ENCODE measurements at regions not wholly inside any gene's neighbourhood (a gene's known extent, or its start where the extent isn't known, plus 50 kb on each side); places are given as distances from the start of the nearest gene placed in this dataset.

- H3K36me3 ChIP-seq (ENCODE audit: control insufficient read depth in 2 of 2, extremely low read depth in 1 of 2, insufficient read depth in 1 of 2, low read length in 1 of 2) = no peaks in the 10 kb centered on the region
- POLR2A ChIA-PET = no interaction called here
- ATAC-seq (replicated peaks in 1 of 4) (no peak), DNase-seq (no peak)
- CTCF ChIA-PET = no interaction called here
- Mint-ChIP-seq H3K4me1 (no peaks in the 10 kb centered on the region), H3K27me3 (peaks cover 15 to 21% of the 10 kb centered on the region in 2 donors), H3K36me3 (no peaks in the 10 kb centered on the region), H3K9me3 (no peaks in the 10 kb centered on the region), H3K4me3 (no peak overlapping the region), H3K27ac (no peak overlapping the region)
- H3K4me1 ChIP-seq (ENCODE audit: control insufficient read depth in 1 of 2, extremely low read depth in 1 of 2, insufficient read depth in 2 of 2, low read length in 2 of 2) = no peaks in the 10 kb centered on the region
- 92% methylated on average over 6 of the region's 10 CpGs for WGBS (ENCODE audit: insufficient coverage)
- no peaks in the 10 kb centered on the region for H3K9me3 ChIP-seq
- H3K27ac ChIP-seq (ENCODE audit: low read length) = no peak overlapping the region
- H3K27me3 ChIP-seq (replicated peaks in 1 of 2; ENCODE audit: control insufficient read depth in 2 of 2, extremely low read depth in 1 of 2, insufficient read depth in 2 of 2, low read length in 1 of 2) = peaks cover 0 to 10% of the 10 kb centered on the region in 2 experiments
- H3K4me3 ChIP-seq (ENCODE audit: control insufficient read depth in 1 of 2, extremely low read depth in 1 of 2, low read length in 1 of 2) = no peak overlapping the region
Measured at GRCh38 chr9:88782931-88783710, 208.1 kb upstream of the S1PR3 start.

- no peak for DNase-seq
- Mint-ChIP-seq H3K4me1 (no peaks in the 10 kb centered on the region), H3K27me3 (peaks cover 20 to 25% of the 10 kb centered on the region in 2 donors), H3K27ac (no peak overlapping the region), H3K9me3 (no peaks in the 10 kb centered on the region), H3K36me3 (no peaks in the 10 kb centered on the region), H3K4me3 (no peak overlapping the region)
- H3K9me3 ChIP-seq = no peaks in the 10 kb centered on the region
- H3K27me3 ChIP-seq (replicated peaks in 1 of 2; ENCODE audit: control insufficient read depth in 2 of 2, extremely low read depth in 1 of 2, insufficient read depth in 2 of 2, low read length in 1 of 2) = peaks cover 0 to 10% of the 10 kb centered on the region in 2 experiments
- WGBS (ENCODE audit: insufficient coverage) = 57% methylated on average over 1 of the region's 4 CpGs
- no peaks in the 10 kb centered on the region for H3K4me1 ChIP-seq (ENCODE audit: control insufficient read depth in 1 of 2, extremely low read depth in 1 of 2, insufficient read depth in 2 of 2, low read length in 2 of 2)
- ATAC-seq (replicated peaks in 1 of 4) = no peak
- H3K36me3 ChIP-seq (ENCODE audit: control insufficient read depth in 2 of 2, extremely low read depth in 1 of 2, insufficient read depth in 1 of 2, low read length in 1 of 2) = no peaks in the 10 kb centered on the region
- no peak overlapping the region for H3K27ac ChIP-seq (ENCODE audit: low read length)
- H3K4me3 ChIP-seq (ENCODE audit: control insufficient read depth in 1 of 2, extremely low read depth in 1 of 2, low read length in 1 of 2) = no peak overlapping the region
- ChIA-PET POLR2A (no interaction called here), CTCF (no interaction called here)
Measured at GRCh38 chr9:88783711-88784083, 207.6 kb upstream of the S1PR3 start.

- Histone ChIP-seq H3K27me3 (replicated peaks in 1 of 2; ENCODE audit: control insufficient read depth in 2 of 2, extremely low read depth in 1 of 2, insufficient read depth in 2 of 2, low read length in 1 of 2) (peaks cover 0 to 10% of the 10 kb centered on the region in 2 experiments), H3K4me1 (ENCODE audit: control insufficient read depth in 1 of 2, extremely low read depth in 1 of 2, insufficient read depth in 2 of 2, low read length in 2 of 2) (no peaks in the 10 kb centered on the region), H3K4me3 (ENCODE audit: control insufficient read depth in 1 of 2, extremely low read depth in 1 of 2, low read length in 1 of 2) (no peak overlapping the region), H3K36me3 (ENCODE audit: control insufficient read depth in 2 of 2, extremely low read depth in 1 of 2, insufficient read depth in 1 of 2, low read length in 1 of 2) (no peaks in the 10 kb centered on the region), H3K9me3 (no peaks in the 10 kb centered on the region), H3K27ac (ENCODE audit: low read length) (no peak overlapping the region)
- no peak overlapping the region for H3K27ac Mint-ChIP-seq
- no peaks in the 10 kb centered on the region for H3K9me3 Mint-ChIP-seq
- no peaks in the 10 kb centered on the region for H3K36me3 Mint-ChIP-seq
- ChIA-PET POLR2A (no interaction called here), CTCF (no interaction called here)
- WGBS (ENCODE audit: insufficient coverage) = 92% methylated on average over 2 of the region's 3 CpGs
- H3K4me3 Mint-ChIP-seq = no peak overlapping the region
- no peak for ATAC-seq (replicated peaks in 1 of 4)
- H3K4me1 Mint-ChIP-seq = no peaks in the 10 kb centered on the region
- H3K27me3 Mint-ChIP-seq = peaks cover 24 to 25% of the 10 kb centered on the region in 2 donors
- DNase-seq = no peak
Measured at GRCh38 chr9:88784960-88785359, 206.3 kb upstream of the S1PR3 start.

- H3K27ac ChIP-seq (ENCODE audit: low read length) = no peak overlapping the region
- ChIA-PET POLR2A (no interaction called here), CTCF (no interaction called here)
- 87% methylated on average over 9 of the region's 12 CpGs for WGBS (ENCODE audit: insufficient coverage)
- Mint-ChIP-seq H3K9me3 (no peaks in the 10 kb centered on the region), H3K27me3 (peaks cover 24 to 25% of the 10 kb centered on the region in 2 donors), H3K4me3 (no peak overlapping the region), H3K27ac (no peak overlapping the region), H3K36me3 (no peaks in the 10 kb centered on the region), H3K4me1 (peaks cover 0 to 4% (median 0%) of the 10 kb centered on the region in 3 donors)
- H3K4me3 ChIP-seq (ENCODE audit: control insufficient read depth in 1 of 2, extremely low read depth in 1 of 2, low read length in 1 of 2) = no peak overlapping the region
- DNase-seq = no peak
- H3K36me3 ChIP-seq (ENCODE audit: control insufficient read depth in 2 of 2, extremely low read depth in 1 of 2, insufficient read depth in 1 of 2, low read length in 1 of 2) = no peaks in the 10 kb centered on the region
- no peak for ATAC-seq (replicated peaks in 1 of 4)
- H3K9me3 ChIP-seq = no peaks in the 10 kb centered on the region
- no peaks in the 10 kb centered on the region for H3K4me1 ChIP-seq (ENCODE audit: control insufficient read depth in 1 of 2, extremely low read depth in 1 of 2, insufficient read depth in 2 of 2, low read length in 2 of 2)
- peaks cover 0 to 10% of the 10 kb centered on the region in 2 experiments for H3K27me3 ChIP-seq (replicated peaks in 1 of 2; ENCODE audit: control insufficient read depth in 2 of 2, extremely low read depth in 1 of 2, insufficient read depth in 2 of 2, low read length in 1 of 2)
Measured at GRCh38 chr9:88786291-88787079, 204.8 kb upstream of the S1PR3 start.

- ChIA-PET POLR2A (no interaction called here), CTCF (no interaction called here)
- Histone ChIP-seq H3K27ac (ENCODE audit: low read length) (no peak overlapping the region), H3K4me1 (ENCODE audit: control insufficient read depth in 1 of 2, extremely low read depth in 1 of 2, insufficient read depth in 2 of 2, low read length in 2 of 2) (peaks cover 0 to 2% of the 10 kb centered on the region in 2 experiments), H3K36me3 (ENCODE audit: control insufficient read depth in 2 of 2, extremely low read depth in 1 of 2, insufficient read depth in 1 of 2, low read length in 1 of 2) (no peaks in the 10 kb centered on the region), H3K27me3 (replicated peaks in 1 of 2; ENCODE audit: control insufficient read depth in 2 of 2, extremely low read depth in 1 of 2, insufficient read depth in 2 of 2, low read length in 1 of 2) (peaks cover 0 to 3% of the 10 kb centered on the region in 2 experiments), H3K4me3 (ENCODE audit: control insufficient read depth in 1 of 2, extremely low read depth in 1 of 2, low read length in 1 of 2) (no peak overlapping the region), H3K9me3 (no peaks in the 10 kb centered on the region)
- DNase-seq = no peak
- H3K36me3 Mint-ChIP-seq = no peaks in the 10 kb centered on the region
- H3K4me3 Mint-ChIP-seq = no peak overlapping the region
- no peak overlapping the region for H3K27ac Mint-ChIP-seq
- H3K4me1 Mint-ChIP-seq = peaks cover 0 to 6% (median 4%) of the 10 kb centered on the region in 3 donors
- H3K9me3 Mint-ChIP-seq = no peaks in the 10 kb centered on the region
- ATAC-seq (replicated peaks in 1 of 4) = no peak
- 100% methylated on average over 2 of the region's 3 CpGs for WGBS (ENCODE audit: insufficient coverage)
- H3K27me3 Mint-ChIP-seq = peaks cover 14 to 20% of the 10 kb centered on the region in 2 donors
Measured at GRCh38 chr9:88789785-88790184, 201.5 kb upstream of the S1PR3 start.

- peaks cover 0 to 2% of the 10 kb centered on the region in 2 experiments for H3K4me1 ChIP-seq (ENCODE audit: control insufficient read depth in 1 of 2, extremely low read depth in 1 of 2, insufficient read depth in 2 of 2, low read length in 2 of 2)
- no peaks in the 10 kb centered on the region for H3K9me3 ChIP-seq
- H3K27ac ChIP-seq (ENCODE audit: low read length) = no peak overlapping the region
- peaks cover 0 to 7% (median 0%) of the 10 kb centered on the region in 3 donors for H3K9me3 Mint-ChIP-seq
- ATAC-seq (replicated peaks in 1 of 4) (no peak), DNase-seq (no peak)
- peaks cover 0 to 3% of the 10 kb centered on the region in 2 experiments for H3K27me3 ChIP-seq (replicated peaks in 1 of 2; ENCODE audit: control insufficient read depth in 2 of 2, extremely low read depth in 1 of 2, insufficient read depth in 2 of 2, low read length in 1 of 2)
- POLR2A ChIA-PET = no interaction called here
- no peaks in the 10 kb centered on the region for H3K36me3 Mint-ChIP-seq
- no peak overlapping the region for H3K4me3 ChIP-seq (ENCODE audit: control insufficient read depth in 1 of 2, extremely low read depth in 1 of 2, low read length in 1 of 2)
- peaks cover 12 to 20% of the 10 kb centered on the region in 2 donors for H3K27me3 Mint-ChIP-seq
- CTCF ChIA-PET = interaction anchor here in 1 of 2 donors (0.5 kb wide), 1 partner anchor 56 kb away, joined by 6 read pairs; no protein-coding TSS in a partner anchor
- H3K27ac Mint-ChIP-seq = no peak overlapping the region
- no peak overlapping the region for H3K4me3 Mint-ChIP-seq
- H3K4me1 Mint-ChIP-seq = peaks cover 0 to 6% (median 4%) of the 10 kb centered on the region in 3 donors
- H3K36me3 ChIP-seq (ENCODE audit: control insufficient read depth in 2 of 2, extremely low read depth in 1 of 2, insufficient read depth in 1 of 2, low read length in 1 of 2) = no peaks in the 10 kb centered on the region
Measured at GRCh38 chr9:88791105-88791805, 200.0 kb upstream of the S1PR3 start.

Measured in T-cell (primary cell).